Heart right ventricle (tissue), 16 donors: ENCODE measurements at regions not wholly inside any gene's neighbourhood (a gene's known extent, or its start where the extent isn't known, plus 50 kb on each side); places are given as distances from the start of the nearest gene placed in this dataset.

Source experiments
- ATAC-seq, 8 donors: fragments of 200-7000 bp; cut with Tn5 transposase; one replicate each; pipeline ENCODE4 v1.9.1; 2020; ENCODE audit warnings: mild to moderate bottlenecking in 8 of 8, moderate library complexity in 8 of 8, moderate number of reproducible peaks in 1 of 8
- DNase-seq, 2 donors: peaks; one replicate each; pipeline ENCODE4 v3.0.0-alpha.2; 2020
- H3K27ac ChIP-seq, 10 donors: fragments of 200-600 bp; sonication (generic) in 2 of 10; one replicate each; pipeline versions ENCODE4 v1.5.0 to v1.8.0; 2020 to 2022; ENCODE audit warnings: mild to moderate bottlenecking in 3 of 10
- H3K27me3 ChIP-seq, 7 donors: fragments of 200-600 bp; one replicate each; pipeline ENCODE4 v1.8.0; 2021 to 2022; ENCODE audit warnings: mild to moderate bottlenecking in 2 of 7
- H3K36me3 ChIP-seq, 9 donors: fragments of 200-600 bp; sonication (generic) in 1 of 9; one replicate each; pipeline versions ENCODE4 v1.5.0 to v1.8.0; 2020 to 2022; ENCODE audit warnings: mild to moderate bottlenecking in 2 of 9
- H3K4me1 ChIP-seq, 9 donors: fragments of 200-600 bp; sonication (generic) in 1 of 9; one replicate each; pipeline versions ENCODE4 v1.5.0 to v1.8.0; 2020 to 2022; ENCODE audit warnings: mild to moderate bottlenecking in 4 of 9
- H3K4me3 ChIP-seq, 10 donors: fragments of 200-600 bp; sonication (generic) in 2 of 10; one replicate each; pipeline versions ENCODE4 v1.5.0 to v1.8.0; 2020 to 2022; ENCODE audit warnings: mild to moderate bottlenecking in 7 of 10, moderate library complexity in 2 of 10
- H3K9me3 ChIP-seq, 11 donors: fragments of 200-600 bp in 10 of 11; sonication (generic) in 2 of 11; one replicate each; pipeline versions ENCODE4 v1.5.0 to v1.8.0; 2013 to 2022; ENCODE audit warnings: mild to moderate bottlenecking in 2 of 11, control low read depth in 1 of 11, moderate library complexity in 1 of 11
- CTCF ChIP-seq, 9 donors: fragments of 200-600 bp; sonication (generic) in 2 of 9; IDR thresholded peaks; one replicate each; pipeline versions ENCODE4 v1.5.0 to v1.8.0; 2021 to 2022; ENCODE audit warnings: antibody characterized with exemption in 9 of 9, mild to moderate bottlenecking in 5 of 9, moderate library complexity in 1 of 9
- WGBS, 2 donors: extraction: QIAGEN DNeasy Blood & Tissue Kit; methylation state at CpG; one replicate each; pipeline ENCODE4 v1.1.7; 2013; ENCODE audit warnings: inconsistent platforms in 1 of 2; 5-methylcytosine and 5-hydroxymethylcytosine counted together
- intact Hi-C, 10 donors: fragments of 100-400 bp; cut with DNase I; formaldehyde crosslinking; loops; one replicate each; pipeline versions ENCODE4 v1.11.1 to v1.14.2; 2022
- donor health status: Arrhythmogenic right ventricular cardiomyopathy.
- donor health status: ischemic (EF 13 %, LVEDD 7.1; RV severe dilation, severe dysfunction).
- donor health status: healthy with polysubstance abuse.
- donor health status: DM: no; HTN: yes; CAD: no.
- donor health status: DM: no; HTN: no; CAD: no.
- donor health status: ischemic (EF 25% LVEDD 6.9; RV normal size, moderate dysfunction).
- donor health status: ischemic (EF 25% LVEDD 5.7; RV mildly dilated, moderate dysfunction).
- donor health status: healthy.
- donor health status: DM: yes; HTN: yes; CAD: no.
- donor health status: Ischemic cardiomyopathy.
- donor health status: ischemic (EF 35%, LVEDD 5.7; RV mildly dilated, moderate dysfunction).
- donor health status: nonischemic (EF 11% LVEDD 7.7; RV severe dilation, severe dysfunction).
- donor health status: DM: yes; HTN: yes; CAD: no.
- donor health status: PGD.
- donor health status: ischemic (EF 29% LVEDD 5.4; RV normal size, mild dysfunction).
- donor health status: nonischemic (EF 23%, LVEDD 6.1; RV moderate dilation, normal function).

GRCh38 chr4:37054531-37055077 is 189.9 kb upstream of the NWD2 start:
- TF ChIP-seq CTCF (IDR thresholded peaks at IDR 0.05), result no peak
- H3K4me3 ChIP-seq, result no peak overlapping the region
- H3K36me3 ChIP-seq, result no peaks in the 10 kb centered on the region
- no peaks in the 10 kb centered on the region for H3K27me3 ChIP-seq
- H3K27ac ChIP-seq, result no peak overlapping the region
- H3K9me3 ChIP-seq, result no peaks in the 10 kb centered on the region
- DNase-seq, result no peak
- ATAC-seq, result peak in 1 of 8 donors; percentile 27
- 29 to 32% methylated on average over 4 of the region's 4 CpGs for WGBS, 2 donors
- no peaks in the 10 kb centered on the region for H3K4me1 ChIP-seq
- intact Hi-C loops, result no loop called here

- 81 to 84% methylated on average over 4 of the region's 4 CpGs for WGBS, 2 donors
- Histone ChIP-seq H3K27me3 (no peaks in the 10 kb centered on the region), H3K36me3 (no peaks in the 10 kb centered on the region), H3K9me3 (no peaks in the 10 kb centered on the region), H3K4me3 (no peak overlapping the region), H3K27ac (no peak overlapping the region), H3K4me1 (no peaks in the 10 kb centered on the region)
- TF ChIP-seq CTCF (IDR thresholded peaks at IDR 0.05), result no peak
- intact Hi-C loops, result no loop called here
- no peak for ATAC-seq
- DNase-seq, result no peak
Measured at GRCh38 chr4:37058826-37059225, 185.7 kb upstream of the NWD2 start.

GRCh38 chr4:37066159-37066558 is 178.4 kb upstream of the NWD2 start:
- Histone ChIP-seq H3K27me3 (no peaks in the 10 kb centered on the region), H3K36me3 (no peaks in the 10 kb centered on the region), H3K27ac (no peak overlapping the region), H3K4me3 (no peak overlapping the region), H3K9me3 (peaks cover 0 to 8% (median 0%) of the 10 kb centered on the region in 11 donors), H3K4me1 (no peaks in the 10 kb centered on the region)
- ATAC-seq (no peak), DNase-seq (no peak)
- 54 to 56% methylated on average over 2 of the region's 2 CpGs for WGBS, 2 donors
- TF ChIP-seq CTCF (IDR thresholded peaks at IDR 0.05), result no peak
- intact Hi-C loops, result no loop called here

- no peak for TF ChIP-seq CTCF (IDR thresholded peaks at IDR 0.05)
- intact Hi-C loops, result no loop called here
- DNase-seq (no peak), ATAC-seq (no peak)
- H3K27ac ChIP-seq, result no peak overlapping the region
- peaks cover 0 to 8% (median 0%) of the 10 kb centered on the region in 11 donors for H3K9me3 ChIP-seq
- no peak overlapping the region for H3K4me3 ChIP-seq
- no peaks in the 10 kb centered on the region for H3K36me3 ChIP-seq
- 47 to 54% methylated on average over 5 of the region's 5 CpGs for WGBS, 2 donors
- H3K4me1 ChIP-seq, result no peaks in the 10 kb centered on the region
- H3K27me3 ChIP-seq, result no peaks in the 10 kb centered on the region
Measured at GRCh38 chr4:37068580-37068979, 176.0 kb upstream of the NWD2 start.
